Epithelial cell of proximal tubule (primary cell): ENCODE measurements at regions not wholly inside any gene's neighbourhood (a gene's known extent, or its start where the extent isn't known, plus 50 kb on each side); places are given as distances from the start of the nearest gene placed in this dataset.
"Not testable (repeated sequence)": the region's sequence is repeated elsewhere in the genome, so short reads cannot be mapped to it uniquely, and the experiment has no call there.

ENCODE experiments used
- DNase-seq: peaks from one replicate; pipeline ENCODE4 v3.0.0-alpha.2; 2011; ENCODE audit warnings: low read depth
- H3K4me3 ChIP-seq: 2 replicates; pipeline ENCODE4 v1.5.1; 2011; ENCODE audit warnings: low read depth, mild to moderate bottlenecking, low read length
- CTCF ChIP-seq: conservative IDR thresholded peaks from 2 replicates; pipeline ENCODE4 v1.5.1; 2012; ENCODE audit warnings: low read depth, mild to moderate bottlenecking, low read length

DNA sequence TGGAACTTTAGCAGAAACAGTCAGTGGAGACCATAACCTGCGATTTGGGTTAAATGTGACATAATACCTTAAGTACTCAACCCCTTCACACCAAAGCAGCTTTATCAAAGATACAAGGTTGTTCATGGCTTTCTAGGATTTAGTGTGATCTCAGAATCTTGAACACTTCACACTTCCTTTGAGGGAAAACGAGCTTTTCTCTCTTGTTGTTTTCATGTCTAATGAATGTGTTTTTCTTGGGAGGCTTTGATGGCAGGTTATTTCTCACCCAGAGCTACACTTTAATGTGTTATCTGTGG, 437.0 kb downstream of the TMEM232 start:
- no peak for TF ChIP-seq CTCF
- H3K4me3 ChIP-seq, result no peak overlapping the region
- DNase-seq, result no peak

DNA sequence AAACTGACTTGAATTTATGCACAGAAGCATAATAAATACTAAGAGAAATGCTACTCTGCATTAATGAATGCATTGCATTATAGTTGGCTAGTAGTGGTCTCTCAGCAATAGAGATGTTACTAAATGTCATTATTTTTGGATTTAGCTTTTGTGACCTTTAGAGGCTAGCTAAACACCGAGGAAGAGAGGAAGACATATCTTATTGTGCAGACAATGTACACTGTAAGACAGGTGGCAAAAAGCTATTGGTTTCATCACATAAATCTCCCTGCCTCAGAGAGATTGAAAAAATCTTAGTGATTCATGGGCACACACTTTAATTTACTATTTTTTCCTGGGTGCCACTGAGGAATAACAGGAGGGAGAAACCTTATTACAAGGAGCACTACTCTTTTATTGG, 435.9 kb downstream of the TMEM232 start:
- no peak for TF ChIP-seq CTCF
- DNase-seq, result no peak
- H3K4me3 ChIP-seq, result no peak overlapping the region

GRCh38 chr5:110294281-110294680, 432.2 kb downstream of the TMEM232 start:
- no peak for TF ChIP-seq CTCF
- no peak overlapping the region for H3K4me3 ChIP-seq

GRCh38 chr5:110297152-110297670, 429.3 kb downstream of the TMEM232 start:
- no peak for TF ChIP-seq CTCF
- no peak for DNase-seq
- no peak overlapping the region for H3K4me3 ChIP-seq

More at GRCh38 chr5:110294281-110294680, 432.2 kb downstream of the TMEM232 start:
- DNase-seq, result no peak

GRCh38 chr5:110304176-110304575, 422.3 kb downstream of the TMEM232 start:
- DNase-seq, result no peak
- H3K4me3 ChIP-seq, result no peak overlapping the region
- no peak for TF ChIP-seq CTCF

DNA sequence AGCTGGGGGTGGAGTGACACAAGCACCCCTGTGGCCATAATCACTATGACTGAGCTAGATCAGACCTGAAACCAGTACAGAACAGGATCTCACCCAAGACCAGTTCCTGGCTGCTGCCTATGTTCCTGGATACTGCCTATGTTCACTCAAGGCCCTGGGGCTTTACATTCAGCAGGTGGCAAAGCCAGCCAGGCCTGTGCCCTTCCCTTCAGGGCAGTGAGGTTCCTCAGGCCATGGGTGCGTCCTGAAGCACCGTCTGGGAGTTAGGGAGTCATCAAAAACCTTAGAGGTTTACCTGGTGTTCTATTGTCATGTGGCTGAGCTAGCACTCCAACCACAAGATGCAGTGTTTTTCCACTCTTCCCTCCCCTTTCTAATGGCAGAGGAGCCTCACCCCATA, 419.8 kb downstream of the TMEM232 start:
- no peak overlapping the region for H3K4me3 ChIP-seq
- TF ChIP-seq CTCF, result no peak
- DNase-seq, result no peak

- DNase-seq, result no peak
- no peak overlapping the region for H3K4me3 ChIP-seq
- TF ChIP-seq CTCF, result no peak
Observed at GRCh38 chr5:110309222-110309621, 417.2 kb downstream of the TMEM232 start.

GRCh38 chr5:110316566-110316965, 409.9 kb downstream of the TMEM232 start:
- not testable (repeated sequence) for DNase-seq, H3K4me3 ChIP-seq
